Neural cell (in vitro differentiated cells): ENCODE measurements at regions not wholly inside any gene's neighbourhood (a gene's known extent, or its start where the extent isn't known, plus 50 kb on each side); places are given as distances from the start of the nearest gene placed in this dataset.
"Not testable (repeated sequence)": the region's sequence is repeated elsewhere in the genome, so short reads cannot be mapped to it uniquely, and the experiment has no call there.

Experiments
- H2AFZ ChIP-seq: fragments of 200-600, 300-800 bp; sonication (generic), shearing (Covaris generic); 2 replicates; pipeline ENCODE4 v1.6.0; 2014; ENCODE audit warnings: low read depth, mild to moderate bottlenecking, antibody characterized with exemption, low read length, moderate library complexity
- H3F3A ChIP-seq: fragments of 200-600 bp; shearing (Covaris generic); 2 replicates; pipeline ENCODE4 v1.6.1; 2016; ENCODE audit warnings: mild to moderate bottlenecking, moderate library complexity, mixed read lengths, antibody characterized with exemption, low read length; ENCODE audit not compliant: insufficient read depth, poor library complexity, severe bottlenecking
- H3K27ac ChIP-seq: fragments of 200-600, 300-800 bp; sonication (generic), shearing (Covaris generic); 2 replicates; pipeline ENCODE4 v1.5.1; 2014; ENCODE audit warnings: mild to moderate bottlenecking, low read length, moderate library complexity
- H3K27me3 ChIP-seq: fragments of 300-800, 200-600 bp; sonication (generic), shearing (Covaris generic); 2 replicates; pipeline ENCODE4 v1.6.0; 2014; ENCODE audit warnings: mild to moderate bottlenecking, low read depth, low read length, moderate library complexity; ENCODE audit not compliant: insufficient read depth
- H3K36me3 ChIP-seq: fragments of 300-800, 200-600 bp; sonication (generic), shearing (Covaris generic); 2 replicates; pipeline ENCODE4 v1.5.1; 2014; ENCODE audit warnings: mild to moderate bottlenecking, antibody characterized with exemption, low read length, moderate library complexity; ENCODE audit not compliant: insufficient read depth
- H3K4me2 ChIP-seq: fragments of 300-800, 200-600 bp; sonication (generic), shearing (Covaris generic); 2 replicates; pipeline ENCODE4 v1.6.0; 2014; ENCODE audit warnings: mild to moderate bottlenecking, low read length
- H3K4me3 ChIP-seq: fragments of 300-800, 200-600 bp; sonication (generic), shearing (Covaris generic); 2 replicates; pipeline ENCODE4 v1.5.1; 2014; ENCODE audit warnings: mild to moderate bottlenecking, low read length, moderate library complexity
- H3K79me2 ChIP-seq: fragments of 200-600 bp; shearing (Covaris generic); replicated peaks from 2 replicates; pipeline ENCODE4 v1.6.0; 2014; ENCODE audit warnings: mild to moderate bottlenecking, low read length, moderate library complexity; ENCODE audit not compliant: insufficient read depth
- H3K9ac ChIP-seq: fragments of 300-800, 200-600 bp; sonication (generic), shearing (Covaris generic); 2 replicates; pipeline ENCODE4 v1.6.1; 2016; ENCODE audit warnings: mild to moderate bottlenecking, low read length, mixed read lengths
- H3K9me2 ChIP-seq: fragments of 200-600 bp; shearing (Covaris generic); 2 replicates; pipeline ENCODE4 v1.6.1; 2016; ENCODE audit warnings: mild to moderate bottlenecking, low read length, mixed read lengths; ENCODE audit not compliant: insufficient read depth
- H3K9me3 ChIP-seq: fragments of 200-600, 300-800 bp; sonication (generic), shearing (Covaris generic); 2 replicates; pipeline ENCODE4 v1.6.1; 2016; ENCODE audit warnings: mild to moderate bottlenecking, mixed run types, low read length, moderate library complexity, mixed read lengths
- H4K20me1 ChIP-seq: fragments of 200-600 bp; shearing (Covaris generic); 2 replicates; pipeline ENCODE4 v1.6.1; 2016; ENCODE audit warnings: mild to moderate bottlenecking, mixed run types; ENCODE audit not compliant: insufficient read depth
- CTCF ChIP-seq: fragments of 450-650 bp; IDR thresholded peaks from 2 replicates; pipeline ENCODE4 v1.5.1; 2014; ENCODE audit warnings: antibody characterized with exemption, mild to moderate bottlenecking, moderate library complexity; ENCODE audit not compliant: poor library complexity, severe bottlenecking
- EP300 ChIP-seq: fragments of 450-650 bp; conservative IDR thresholded peaks from 2 replicates; pipeline ENCODE4 v1.6.1; 2014; ENCODE audit warnings: antibody characterized with exemption, mild to moderate bottlenecking, moderate library complexity; ENCODE audit not compliant: poor library complexity, severe bottlenecking
- EZH2 ChIP-seq: fragments of 200-600, 300-800 bp; shearing (Covaris generic), sonication (generic); IDR thresholded peaks from 2 replicates; pipeline ENCODE4 v1.6.1; 2014; ENCODE audit warnings: antibody characterized with exemption, low read length, borderline replicate concordance, mild to moderate bottlenecking; ENCODE audit not compliant: insufficient read depth, poor library complexity, severe bottlenecking
- MXI1 ChIP-seq: fragments of 450-650 bp; conservative IDR thresholded peaks from 2 replicates; pipeline ENCODE4 v1.6.1; 2014; ENCODE audit warnings: antibody characterized with exemption, mild to moderate bottlenecking; ENCODE audit not compliant: poor library complexity, severe bottlenecking
- POLR2AphosphoS5 ChIP-seq: IDR thresholded peaks from 2 replicates; pipeline ENCODE4 v1.6.1; 2012
- RAD21 ChIP-seq: fragments of 450-650 bp; conservative IDR thresholded peaks from 2 replicates; pipeline ENCODE4 v1.6.1; 2014; ENCODE audit warnings: antibody characterized with exemption, mild to moderate bottlenecking, moderate library complexity
- REST ChIP-seq: IDR thresholded peaks from 2 replicates; pipeline ENCODE4 v1.6.1; 2012; ENCODE audit warnings: borderline replicate concordance
- SMC3 ChIP-seq: fragments of 450-650 bp; conservative IDR thresholded peaks from 2 replicates; pipeline ENCODE4 v1.6.1; 2014; ENCODE audit warnings: antibody characterized with exemption, mild to moderate bottlenecking, moderate library complexity; ENCODE audit not compliant: poor library complexity
- TAF1 ChIP-seq: IDR thresholded peaks from 2 replicates; pipeline ENCODE4 v1.6.1; 2012; ENCODE audit warnings: low read depth

- H3F3A ChIP-seq = no peaks in the 10 kb centered on the region
- no peaks in the 10 kb centered on the region for H4K20me1 ChIP-seq
- no peaks in the 10 kb centered on the region for H3K79me2 ChIP-seq
- H3K27me3 ChIP-seq = no peaks in the 10 kb centered on the region
- no peaks in the 10 kb centered on the region for H3K9me3 ChIP-seq
- H3K36me3 ChIP-seq = no peaks in the 10 kb centered on the region
- no peak overlapping the region for H3K9ac ChIP-seq
- H2AFZ ChIP-seq = no peak overlapping the region
- H3K4me2 ChIP-seq = no peak overlapping the region
- no peak overlapping the region for H3K27ac ChIP-seq
- TF ChIP-seq POLR2AphosphoS5 = no peak
- TF ChIP-seq REST = no peak
- TF ChIP-seq SMC3 = no peak
- TF ChIP-seq MXI1 = no peak
- no peak for TF ChIP-seq RAD21
- no peak for TF ChIP-seq EZH2
- TF ChIP-seq CTCF = no peak
- no peak for TF ChIP-seq TAF1
- no peak for TF ChIP-seq EP300
- H3K9me2 ChIP-seq = no peaks in the 10 kb centered on the region
- H3K4me3 ChIP-seq = no peak overlapping the region
These were observed 254.6 kb upstream of the GK2 start for GRCh38 chr4:79662651-79663050.

GRCh38 chr4:79661196-79661595, 253.2 kb upstream of the GK2 start:
- Histone ChIP-seq H3F3A (no peaks in the 10 kb centered on the region), H4K20me1 (no peaks in the 10 kb centered on the region), H3K36me3 (no peaks in the 10 kb centered on the region), H3K9me2 (no peaks in the 10 kb centered on the region), H3K4me2 (no peak overlapping the region), H3K27me3 (no peaks in the 10 kb centered on the region), H3K9me3 (no peaks in the 10 kb centered on the region), H3K79me2 (no peaks in the 10 kb centered on the region), H3K9ac (no peak overlapping the region), H3K27ac (no peak overlapping the region), H3K4me3 (no peak overlapping the region), H2AFZ (no peak overlapping the region)
- TF ChIP-seq SMC3 = no peak
- TF ChIP-seq MXI1 = no peak
- TF ChIP-seq EP300 = no peak
- no peak for TF ChIP-seq CTCF
- no peak for TF ChIP-seq EZH2
- no peak for TF ChIP-seq POLR2AphosphoS5

- not testable (repeated sequence) for H3K4me3 ChIP-seq, H3K9ac ChIP-seq, H3K4me2 ChIP-seq, H3K36me3 ChIP-seq, H3K27ac ChIP-seq, H3K9me3 ChIP-seq, H4K20me1 ChIP-seq, H3K27me3 ChIP-seq, H3K9me2 ChIP-seq, H3K79me2 ChIP-seq, H2AFZ ChIP-seq, H3F3A ChIP-seq
These were observed 251.4 kb upstream of the GK2 start for GRCh38 chr4:79659308-79659870.
